Tibial artery (tissue), 4 donors: ENCODE measurements at regions not wholly inside any gene's neighbourhood (a gene's known extent, or its start where the extent isn't known, plus 50 kb on each side); places are given as distances from the start of the nearest gene placed in this dataset.
"Not testable (repeated sequence)": the region's sequence is repeated elsewhere in the genome, so short reads cannot be mapped to it uniquely, and the experiment has no call there.

Experiments
- DNase-seq, 2 donors: peaks; one replicate each; pipeline ENCODE4 v3.0.0-alpha.2; 2019
- H3K27ac ChIP-seq, 2 donors: fragments of 200-600 bp; sonication (generic) in 1 of 2; 1 replicate in 1 of 2; 2 replicates in 1 of 2; pipeline ENCODE4 v1.5.1; 2018 to 2019; ENCODE audit warnings: mild to moderate bottlenecking in 1 of 2
- H3K27me3 ChIP-seq, 2 donors: fragments of 200-600 bp; sonication (generic) in 1 of 2; one replicate each; pipeline versions ENCODE4 v1.5.1 to v1.6.0; 2016 to 2019
- H3K36me3 ChIP-seq, 3 donors: fragments of 200-600 bp; sonication (generic) in 2 of 3; one replicate each; pipeline ENCODE4 v1.5.1; 2016 to 2019; ENCODE audit warnings: mild to moderate bottlenecking in 2 of 3
- H3K4me1 ChIP-seq, 4 donors: fragments of 200-600 bp; sonication (generic) in 2 of 4; 1 replicate in 3 of 4; 2 replicates in 1 of 4; pipeline ENCODE4 v1.5.1; 2016 to 2019
- H3K4me3 ChIP-seq, 2 donors: fragments of 200-600 bp; sonication (generic) in 1 of 2; 1 replicate in 1 of 2; 2 replicates in 1 of 2; pipeline ENCODE4 v1.5.1; 2018 to 2019; ENCODE audit warnings: mild to moderate bottlenecking in 2 of 2
- H3K9me3 ChIP-seq, 3 donors: fragments of 200-600 bp; sonication (generic) in 1 of 3; one replicate each; pipeline ENCODE4 v1.5.1; 2016 to 2019
- CTCF ChIP-seq, 2 experiments: fragments of 200-600 bp in 1 of 2; fragments of 450-650 bp in 1 of 2; IDR thresholded peaks; one replicate each; pipeline ENCODE4 v1.5.1; 2017 to 2019; ENCODE audit warnings: antibody characterized with exemption in 2 of 2, mild to moderate bottlenecking in 1 of 2, moderate library complexity in 1 of 2
- intact Hi-C: fragments of 100-400 bp; cut with DNase I; formaldehyde crosslinking; loops from one replicate; pipeline ENCODE4 v1.15.0; 2023; ENCODE audit warnings: low total_unique reads

DNA sequence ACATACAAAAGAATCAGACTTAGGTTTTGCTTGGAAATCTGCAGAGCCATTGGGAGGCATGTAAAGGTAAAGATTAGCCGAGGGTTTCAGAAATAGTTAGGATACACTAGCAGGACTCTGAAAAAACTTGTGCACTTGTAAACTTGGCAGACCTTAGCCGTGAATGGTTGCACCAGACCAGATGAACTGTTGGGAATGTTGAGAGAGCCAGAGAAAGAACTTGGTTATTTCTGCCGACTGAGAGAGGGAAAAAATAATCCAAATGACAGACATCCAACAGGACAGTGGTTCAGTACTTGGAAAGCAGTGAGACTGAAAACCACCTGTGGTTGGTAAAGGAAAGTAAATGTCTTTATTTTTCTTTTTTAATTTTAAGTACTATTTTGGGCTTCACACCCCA, 222.5 kb upstream of the DDHD1 start:
- H3K27me3 ChIP-seq: no peaks in the 10 kb centered on the region
- H3K4me1 ChIP-seq: peaks cover 0 to 27% (median 4%) of the 10 kb centered on the region in 4 donors
- H3K36me3 ChIP-seq: no peaks in the 10 kb centered on the region
- peak overlapping the region in 1 of 2 donors; percentile 17 for H3K27ac ChIP-seq
- intact Hi-C loops: no loop called here
- no peak for TF ChIP-seq CTCF (IDR thresholded peaks at IDR 0.05)
- no peak for DNase-seq
- no peak overlapping the region for H3K4me3 ChIP-seq
- no peaks in the 10 kb centered on the region for H3K9me3 ChIP-seq

- no peaks in the 10 kb centered on the region for H3K27me3 ChIP-seq
- TF ChIP-seq CTCF (IDR thresholded peaks at IDR 0.05): no peak
- peaks cover 0 to 49% (median 25%) of the 10 kb centered on the region in 4 donors for H3K4me1 ChIP-seq
- intact Hi-C loops: no loop called here
- H3K9me3 ChIP-seq: no peaks in the 10 kb centered on the region
- no peak overlapping the region for H3K4me3 ChIP-seq
- no peaks in the 10 kb centered on the region for H3K36me3 ChIP-seq
- DNase-seq: no peak
- H3K27ac ChIP-seq: peak overlapping the region; percentile 28 to 29
Observed at GRCh38 chr14:53368711-53369201, 215.6 kb upstream of the DDHD1 start.

- peaks cover 0 to 49% (median 25%) of the 10 kb centered on the region in 4 donors for H3K4me1 ChIP-seq
- H3K4me3 ChIP-seq: no peak overlapping the region
- H3K27me3 ChIP-seq: no peaks in the 10 kb centered on the region
- H3K36me3 ChIP-seq: no peaks in the 10 kb centered on the region
- no peak for TF ChIP-seq CTCF (IDR thresholded peaks at IDR 0.05)
- intact Hi-C loops: no loop called here
- no peak for DNase-seq
- H3K27ac ChIP-seq: peak overlapping the region; percentile 28 to 29
- no peaks in the 10 kb centered on the region for H3K9me3 ChIP-seq
Observed at GRCh38 chr14:53368066-53368465, 214.9 kb upstream of the DDHD1 start.

GRCh38 chr14:53367644-53368026, 214.5 kb upstream of the DDHD1 start:
- Histone ChIP-seq H3K4me3 (no peak overlapping the region), H3K36me3 (no peaks in the 10 kb centered on the region), H3K4me1 (peaks cover 0 to 49% (median 25%) of the 10 kb centered on the region in 4 donors), H3K27ac (peak overlapping the region; percentile 9 to 28), H3K27me3 (no peaks in the 10 kb centered on the region), H3K9me3 (no peaks in the 10 kb centered on the region)
- no peak for TF ChIP-seq CTCF (IDR thresholded peaks at IDR 0.05)
- intact Hi-C loops: no loop called here
- no peak for DNase-seq

DNA sequence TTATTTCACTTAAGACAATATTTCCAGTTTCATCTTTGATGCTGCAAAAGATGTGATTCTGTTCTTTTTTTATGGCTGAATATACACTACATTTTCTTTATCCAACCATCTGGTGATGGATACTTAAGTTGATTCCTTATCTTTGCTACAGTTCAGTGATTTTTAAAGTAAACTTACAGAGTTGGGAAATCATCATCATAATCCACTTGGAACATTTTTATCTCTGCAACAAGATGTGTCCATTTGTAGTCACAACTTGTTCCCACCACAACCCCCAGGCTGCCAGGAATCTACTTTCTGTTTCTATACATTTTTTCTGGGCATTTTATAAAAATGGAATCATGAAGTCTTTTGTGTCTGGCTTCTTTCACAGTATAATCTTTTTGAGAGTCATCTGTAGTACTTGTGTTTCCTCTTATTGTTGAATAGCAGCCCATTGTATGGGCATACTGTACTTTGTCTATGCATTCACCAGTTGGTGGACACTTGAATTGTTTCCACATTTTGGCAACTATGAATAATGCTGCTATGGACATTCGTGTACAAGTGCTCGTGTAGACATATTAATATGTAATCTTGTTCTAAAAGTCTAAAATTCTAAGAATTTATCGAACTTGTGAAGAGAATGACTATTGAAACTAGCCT, 212.5 kb upstream of the DDHD1 start:
- no peak overlapping the region for H3K4me3 ChIP-seq
- H3K9me3 ChIP-seq: no peaks in the 10 kb centered on the region
- TF ChIP-seq CTCF (IDR thresholded peaks at IDR 0.05): no peak
- intact Hi-C loops: no loop called here
- peaks cover 0 to 46% (median 23%) of the 10 kb centered on the region in 4 donors for H3K4me1 ChIP-seq
- no peak for DNase-seq
- H3K36me3 ChIP-seq: no peaks in the 10 kb centered on the region
- no peak overlapping the region for H3K27ac ChIP-seq
- H3K27me3 ChIP-seq: no peaks in the 10 kb centered on the region

- H3K36me3 ChIP-seq, H3K4me3 ChIP-seq, H3K27ac ChIP-seq, H3K27me3 ChIP-seq, intact Hi-C loops, H3K9me3 ChIP-seq, DNase-seq: not testable (repeated sequence)
- peaks cover 0 to 19% (median 7%) of the 10 kb centered on the region in 4 donors for H3K4me1 ChIP-seq
Observed at GRCh38 chr14:53362916-53363315, 209.8 kb upstream of the DDHD1 start.
